Stimulated activated naive CD8-positive, alpha-beta T cell treated with anti-CD3 and anti-CD28 coated beads, Interleukin-15, amount 100 ng/mL, for 72 hours (primary cell): ENCODE measurements at regions not wholly inside any gene's neighbourhood (a gene's known extent, or its start where the extent isn't known, plus 50 kb on each side); places are given as distances from the start of the nearest gene placed in this dataset.
"Not testable (repeated sequence)": the region's sequence is repeated elsewhere in the genome, so short reads cannot be mapped to it uniquely, and the experiment has no call there.

Experiments used
- ATAC-seq: fragments of 150-1000 bp; cut with Tn5 transposase; 2 replicates; pipeline ENCODE4 v1.10.0; 2021; ENCODE audit warnings: mild to moderate bottlenecking, moderate library complexity
- DNase-seq, 2 donors: peaks; one replicate each; pipeline ENCODE4 v3.0.0; 2021 to 2022
- H3K27ac Mint-ChIP-seq, 2 donors: one replicate each; pipeline ENCODE4 v1.8.0; 2022; ENCODE audit warnings: mild to moderate bottlenecking in 2 of 2, mixed read lengths in 2 of 2, moderate library complexity in 2 of 2
- H3K27me3 Mint-ChIP-seq: one replicate; pipeline ENCODE4 v1.8.0; 2022; ENCODE audit warnings: mixed read lengths
- H3K4me1 Mint-ChIP-seq: one replicate; pipeline ENCODE4 v1.8.0; 2022; ENCODE audit warnings: mild to moderate bottlenecking, mixed read lengths
- H3K4me3 Mint-ChIP-seq, 2 donors: one replicate each; pipeline ENCODE4 v1.8.0; 2022; ENCODE audit warnings: mild to moderate bottlenecking in 2 of 2, mixed read lengths in 2 of 2, moderate library complexity in 1 of 2
- H3K9me3 Mint-ChIP-seq, 2 donors: one replicate each; pipeline ENCODE4 v1.8.0; 2022; ENCODE audit warnings: mixed read lengths in 2 of 2

- not testable (repeated sequence) for H3K4me1 Mint-ChIP-seq, ATAC-seq, H3K4me3 Mint-ChIP-seq, DNase-seq, H3K27ac Mint-ChIP-seq, H3K27me3 Mint-ChIP-seq, H3K9me3 Mint-ChIP-seq
These were observed 94.3 kb downstream of the XKR3 start for GRCh38 chr22:16730894-16731293.

- H3K27me3 Mint-ChIP-seq, H3K4me1 Mint-ChIP-seq, H3K4me3 Mint-ChIP-seq, H3K27ac Mint-ChIP-seq, DNase-seq, ATAC-seq, H3K9me3 Mint-ChIP-seq: not testable (repeated sequence)
These were observed 97.7 kb downstream of the XKR3 start for GRCh38 chr22:16727491-16727890.

- not testable (repeated sequence) for H3K27ac Mint-ChIP-seq, H3K4me3 Mint-ChIP-seq, DNase-seq, ATAC-seq, H3K9me3 Mint-ChIP-seq, H3K4me1 Mint-ChIP-seq
- H3K27me3 Mint-ChIP-seq, result peaks cover 14% of the 10 kb centered on the region
These were observed 102.0 kb downstream of the XKR3 start for GRCh38 chr22:16723241-16723640.

GRCh38 chr22:16722564-16722963 lies 102.6 kb downstream of the XKR3 start:
- not testable (repeated sequence) for H3K9me3 Mint-ChIP-seq, DNase-seq, ATAC-seq, H3K27ac Mint-ChIP-seq, H3K4me3 Mint-ChIP-seq, H3K4me1 Mint-ChIP-seq
- H3K27me3 Mint-ChIP-seq, result peaks cover 21% of the 10 kb centered on the region

GRCh38 chr22:16721961-16722360 lies 103.2 kb downstream of the XKR3 start:
- Mint-ChIP-seq H3K27me3 (peaks cover 21% of the 10 kb centered on the region), H3K4me3 (no peak overlapping the region), H3K4me1 (no peaks in the 10 kb centered on the region), H3K27ac (no peak overlapping the region), H3K9me3 (peaks cover 6 to 7% of the 10 kb centered on the region in 2 donors)
- ATAC-seq, result no peak
- DNase-seq, result no peak

GRCh38 chr22:16717699-16718558 lies 107.3 kb downstream of the XKR3 start:
- Mint-ChIP-seq H3K4me3 (no peak overlapping the region), H3K27me3 (peaks cover 11% of the 10 kb centered on the region), H3K9me3 (peaks cover 7 to 11% of the 10 kb centered on the region in 2 donors), H3K4me1 (no peaks in the 10 kb centered on the region), H3K27ac (peak overlapping the region in 1 of 2 donors; percentile 81)
- ATAC-seq (no peak), DNase-seq (no peak)

GRCh38 chr22:16714568-16714967 lies 110.6 kb downstream of the XKR3 start:
- Mint-ChIP-seq H3K9me3 (peaks cover 10 to 14% of the 10 kb centered on the region in 2 donors), H3K27me3 (peaks cover 11% of the 10 kb centered on the region)
- ATAC-seq, H3K4me3 Mint-ChIP-seq, DNase-seq, H3K27ac Mint-ChIP-seq, H3K4me1 Mint-ChIP-seq: not testable (repeated sequence)

GRCh38 chr22:16702318-16702870 lies 109.8 kb upstream of the CCT8L2 start:
- not testable (repeated sequence) for H3K4me1 Mint-ChIP-seq, H3K9me3 Mint-ChIP-seq, H3K27ac Mint-ChIP-seq, H3K4me3 Mint-ChIP-seq, H3K27me3 Mint-ChIP-seq, ATAC-seq, DNase-seq

- not testable (repeated sequence) for H3K27ac Mint-ChIP-seq, H3K4me1 Mint-ChIP-seq, ATAC-seq, H3K4me3 Mint-ChIP-seq, H3K27me3 Mint-ChIP-seq, DNase-seq, H3K9me3 Mint-ChIP-seq
These were observed 107.8 kb upstream of the CCT8L2 start for GRCh38 chr22:16700390-16700789.

GRCh38 chr22:16699326-16699725 lies 106.7 kb upstream of the CCT8L2 start:
- no peak for DNase-seq
- Mint-ChIP-seq H3K27me3 (no peaks in the 10 kb centered on the region), H3K9me3 (no peaks in the 10 kb centered on the region), H3K27ac (no peak overlapping the region), H3K4me3 (no peak overlapping the region), H3K4me1 (no peaks in the 10 kb centered on the region)
- ATAC-seq, result no peak

- H3K4me3 Mint-ChIP-seq, H3K4me1 Mint-ChIP-seq, H3K27me3 Mint-ChIP-seq: not testable (repeated sequence)
These were observed 105.0 kb upstream of the CCT8L2 start for GRCh38 chr22:16697492-16698044.

GRCh38 chr22:16696900-16697299 lies 104.3 kb upstream of the CCT8L2 start:
- not testable (repeated sequence) for H3K9me3 Mint-ChIP-seq, H3K4me3 Mint-ChIP-seq, H3K4me1 Mint-ChIP-seq, H3K27me3 Mint-ChIP-seq, H3K27ac Mint-ChIP-seq, DNase-seq
- ATAC-seq, result peak; percentile 20

More at GRCh38 chr22:16697492-16698044, 105.0 kb upstream of the CCT8L2 start:
- DNase-seq, ATAC-seq, H3K27ac Mint-ChIP-seq, H3K9me3 Mint-ChIP-seq: not testable (repeated sequence)

- Mint-ChIP-seq H3K4me3 (no peak overlapping the region), H3K4me1 (no peaks in the 10 kb centered on the region), H3K9me3 (no peaks in the 10 kb centered on the region), H3K27ac (peak overlapping the region in 1 of 2 donors; percentile 71), H3K27me3 (no peaks in the 10 kb centered on the region)
- DNase-seq, result no peak
- no peak for ATAC-seq
These were observed 102.7 kb upstream of the CCT8L2 start for GRCh38 chr22:16695261-16695660.

- H3K4me3 Mint-ChIP-seq, H3K4me1 Mint-ChIP-seq, H3K27me3 Mint-ChIP-seq, ATAC-seq, H3K9me3 Mint-ChIP-seq, H3K27ac Mint-ChIP-seq, DNase-seq: not testable (repeated sequence)
These were observed 101.1 kb upstream of the CCT8L2 start for GRCh38 chr22:16693747-16694146.

- not testable (repeated sequence) for H3K9me3 Mint-ChIP-seq, H3K27ac Mint-ChIP-seq, H3K4me3 Mint-ChIP-seq, DNase-seq, H3K4me1 Mint-ChIP-seq, H3K27me3 Mint-ChIP-seq, ATAC-seq
These were observed 96.7 kb upstream of the CCT8L2 start for GRCh38 chr22:16689358-16689757.

- H3K27ac Mint-ChIP-seq, H3K4me3 Mint-ChIP-seq, DNase-seq, ATAC-seq, H3K4me1 Mint-ChIP-seq, H3K9me3 Mint-ChIP-seq: not testable (repeated sequence)
- H3K27me3 Mint-ChIP-seq, result peaks cover 18% of the 10 kb centered on the region
These were observed 88.7 kb upstream of the CCT8L2 start for GRCh38 chr22:16681290-16681689.
